OCI-LY1 (cell line): ENCODE measurements at regions not wholly inside any gene's neighbourhood (a gene's known extent, or its start where the extent isn't known, plus 50 kb on each side); places are given as distances from the start of the nearest gene placed in this dataset.

Source experiments
- H2AFZ ChIP-seq: fragments of 200-600 bp; sonication (generic), shearing (Covaris generic); 2 replicates; pipeline ENCODE4 v1.6.0; 2014; ENCODE audit warnings: antibody characterized with exemption, mild to moderate bottlenecking, low read length
- H3F3A ChIP-seq: fragments of 200-600 bp; sonication (generic), shearing (Covaris generic); 2 replicates; pipeline ENCODE4 v1.6.0; 2014; ENCODE audit warnings: mild to moderate bottlenecking, antibody characterized with exemption, low read length, moderate library complexity; ENCODE audit not compliant: insufficient read depth
- H3K27ac ChIP-seq: fragments of 200-600 bp; sonication (generic); 2 replicates; pipeline ENCODE4 v1.5.1; 2014; ENCODE audit warnings: low read length, mixed run types, mild to moderate bottlenecking, low read depth; ENCODE audit not compliant: poor library complexity, severe bottlenecking
- H3K27me3 ChIP-seq: fragments of 200-600 bp; sonication (generic); 2 replicates; pipeline ENCODE4 v1.6.0; 2014; ENCODE audit warnings: antibody characterized with exemption, mild to moderate bottlenecking, low read length, moderate library complexity; ENCODE audit not compliant: insufficient read depth
- H3K36me3 ChIP-seq: fragments of 200-600 bp; sonication (generic); 2 replicates; pipeline ENCODE4 v1.6.1; 2014; ENCODE audit warnings: mild to moderate bottlenecking, antibody characterized with exemption, low read length, moderate library complexity, mixed read lengths; ENCODE audit not compliant: insufficient read depth
- H3K4me1 ChIP-seq: fragments of 200-600 bp; sonication (generic); 2 replicates; pipeline ENCODE4 v1.5.1; 2014; ENCODE audit warnings: mild to moderate bottlenecking, low read length, moderate library complexity; ENCODE audit not compliant: insufficient read depth, severe bottlenecking
- H3K4me2 ChIP-seq: fragments of 200-600 bp; sonication (generic), shearing (Covaris generic); 2 replicates; pipeline ENCODE4 v1.6.1; 2014; ENCODE audit warnings: low read length
- H3K4me3 ChIP-seq: fragments of 200-600 bp; sonication (generic); 2 replicates; pipeline ENCODE4 v1.5.1; 2014; ENCODE audit warnings: low read length, low read depth, mild to moderate bottlenecking, mixed read lengths; ENCODE audit not compliant: poor library complexity, severe bottlenecking
- H3K79me2 ChIP-seq: fragments of 200-600 bp; shearing (Covaris generic); 2 replicates; pipeline ENCODE4 v1.6.1; 2016; ENCODE audit warnings: mixed run types, low read length, mixed read lengths; ENCODE audit not compliant: insufficient read depth
- H3K9ac ChIP-seq: fragments of 200-600 bp; sonication (generic), shearing (Covaris generic); 2 replicates; pipeline ENCODE4 v1.6.1; 2014; ENCODE audit warnings: mild to moderate bottlenecking, low read length, mixed read lengths
- H3K9me2 ChIP-seq: fragments of 200-600 bp; sonication (generic), shearing (Covaris generic); 2 replicates; pipeline ENCODE4 v1.6.1; 2014; ENCODE audit warnings: low read depth, mild to moderate bottlenecking, low read length, mixed read lengths
- H3K9me3 ChIP-seq: fragments of 200-600 bp; shearing (Covaris generic); 2 replicates; pipeline ENCODE4 v1.6.1; 2014; ENCODE audit warnings: low read length, mixed read lengths
- H4K20me1 ChIP-seq: fragments of 200-600 bp; sonication (generic), shearing (Covaris generic); 2 replicates; pipeline ENCODE4 v1.6.0; 2016; ENCODE audit warnings: mild to moderate bottlenecking, low read length; ENCODE audit not compliant: insufficient read depth
- EZH2 ChIP-seq: fragments of 200-600 bp; sonication (generic), shearing (Covaris generic); IDR thresholded peaks from 2 replicates; pipeline ENCODE4 v1.8.0; 2017; ENCODE audit warnings: borderline replicate concordance, mixed run types, mild to moderate bottlenecking, antibody characterized with exemption, low read length, moderate library complexity, mixed read lengths
- TF ChIP-seq, protein P1 (sequence below): fragments of 200-600 bp; sonication (generic), shearing (Covaris generic); IDR thresholded peaks from 2 replicates; pipeline ENCODE4 v1.5.1; 2017; ENCODE audit warnings: mild to moderate bottlenecking, antibody characterized with exemption, low read length, moderate library complexity, mixed read lengths

DNA sequence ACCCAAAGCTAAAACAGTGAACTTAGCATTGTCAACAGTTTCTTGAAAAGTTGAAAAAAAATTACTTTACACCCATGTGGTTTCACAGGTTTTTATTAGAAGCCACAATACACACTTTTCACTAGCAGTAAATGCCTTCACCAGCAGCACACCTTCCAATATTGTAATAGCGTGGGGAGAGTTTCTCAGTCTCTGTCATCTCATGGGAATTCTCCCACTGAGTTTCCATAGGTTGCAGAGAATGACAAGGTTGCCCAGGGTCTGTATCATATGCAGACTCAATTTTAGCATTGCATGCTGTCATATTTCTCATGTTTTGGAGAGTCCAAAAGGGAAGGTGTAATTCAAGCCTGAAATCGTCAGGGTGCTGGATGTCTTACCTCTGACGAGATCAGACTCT is 486.1 kb upstream of the TENM3 start:
- TF ChIP-seq, protein P1, sequence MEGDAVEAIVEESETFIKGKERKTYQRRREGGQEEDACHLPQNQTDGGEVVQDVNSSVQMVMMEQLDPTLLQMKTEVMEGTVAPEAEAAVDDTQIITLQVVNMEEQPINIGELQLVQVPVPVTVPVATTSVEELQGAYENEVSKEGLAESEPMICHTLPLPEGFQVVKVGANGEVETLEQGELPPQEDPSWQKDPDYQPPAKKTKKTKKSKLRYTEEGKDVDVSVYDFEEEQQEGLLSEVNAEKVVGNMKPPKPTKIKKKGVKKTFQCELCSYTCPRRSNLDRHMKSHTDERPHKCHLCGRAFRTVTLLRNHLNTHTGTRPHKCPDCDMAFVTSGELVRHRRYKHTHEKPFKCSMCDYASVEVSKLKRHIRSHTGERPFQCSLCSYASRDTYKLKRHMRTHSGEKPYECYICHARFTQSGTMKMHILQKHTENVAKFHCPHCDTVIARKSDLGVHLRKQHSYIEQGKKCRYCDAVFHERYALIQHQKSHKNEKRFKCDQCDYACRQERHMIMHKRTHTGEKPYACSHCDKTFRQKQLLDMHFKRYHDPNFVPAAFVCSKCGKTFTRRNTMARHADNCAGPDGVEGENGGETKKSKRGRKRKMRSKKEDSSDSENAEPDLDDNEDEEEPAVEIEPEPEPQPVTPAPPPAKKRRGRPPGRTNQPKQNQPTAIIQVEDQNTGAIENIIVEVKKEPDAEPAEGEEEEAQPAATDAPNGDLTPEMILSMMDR = no peak
- no peak for TF ChIP-seq EZH2
- Histone ChIP-seq H3K9me3 (no peaks in the 10 kb centered on the region), H3K9ac (no peak overlapping the region), H2AFZ (no peak overlapping the region), H3F3A (no peaks in the 10 kb centered on the region), H4K20me1 (no peaks in the 10 kb centered on the region), H3K27me3 (no peaks in the 10 kb centered on the region), H3K9me2 (no peaks in the 10 kb centered on the region), H3K4me3 (no peak overlapping the region), H3K36me3 (no peaks in the 10 kb centered on the region), H3K27ac (no peak overlapping the region), H3K4me1 (no peaks in the 10 kb centered on the region), H3K79me2 (no peaks in the 10 kb centered on the region), H3K4me2 (no peak overlapping the region)

DNA sequence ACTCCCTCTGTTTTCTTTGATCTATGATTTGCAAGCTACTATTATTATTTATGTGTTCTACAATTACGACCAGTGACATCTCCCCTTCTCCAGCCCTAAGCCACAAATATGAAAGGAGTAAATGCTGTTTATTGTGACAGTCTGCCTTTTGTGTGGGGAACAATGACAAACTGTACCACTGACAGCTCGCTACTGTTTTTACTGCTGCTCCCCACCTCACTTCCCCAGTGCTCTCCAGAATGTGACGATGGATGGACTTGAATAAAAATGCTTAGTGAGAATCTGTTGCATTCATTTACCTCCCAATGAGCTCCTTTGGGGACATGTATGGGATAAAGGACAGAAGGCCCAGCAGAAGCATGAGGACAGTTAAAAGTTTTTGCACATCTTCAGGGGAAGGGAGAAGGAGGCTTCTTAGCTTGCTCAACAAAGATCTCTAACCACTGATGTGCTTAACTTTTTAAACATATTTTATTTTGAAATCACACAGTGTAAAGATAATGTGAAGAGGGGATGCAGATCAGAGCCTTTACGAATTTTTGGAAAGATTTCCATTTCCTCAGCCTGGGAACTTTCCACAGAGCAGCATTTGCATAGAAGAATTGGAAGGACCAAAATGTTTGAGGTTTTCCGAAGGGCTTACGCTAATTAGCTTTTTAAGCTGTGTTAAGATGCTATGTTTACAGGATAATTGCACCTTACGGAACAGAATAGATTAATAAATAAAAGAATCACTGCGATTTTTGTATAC is 485.1 kb upstream of the TENM3 start:
- TF ChIP-seq, protein P1 = no peak
- H3K9ac ChIP-seq = no peak overlapping the region
- H3F3A ChIP-seq = no peaks in the 10 kb centered on the region
- H4K20me1 ChIP-seq = no peaks in the 10 kb centered on the region
- no peak overlapping the region for H3K4me3 ChIP-seq
- H3K4me1 ChIP-seq = no peaks in the 10 kb centered on the region
- no peaks in the 10 kb centered on the region for H3K36me3 ChIP-seq
- no peaks in the 10 kb centered on the region for H3K9me2 ChIP-seq
- H3K79me2 ChIP-seq = no peaks in the 10 kb centered on the region
- no peaks in the 10 kb centered on the region for H3K27me3 ChIP-seq
- H3K4me2 ChIP-seq = no peak overlapping the region
- no peak overlapping the region for H3K27ac ChIP-seq
- H2AFZ ChIP-seq = no peak overlapping the region
- no peaks in the 10 kb centered on the region for H3K9me3 ChIP-seq

DNA sequence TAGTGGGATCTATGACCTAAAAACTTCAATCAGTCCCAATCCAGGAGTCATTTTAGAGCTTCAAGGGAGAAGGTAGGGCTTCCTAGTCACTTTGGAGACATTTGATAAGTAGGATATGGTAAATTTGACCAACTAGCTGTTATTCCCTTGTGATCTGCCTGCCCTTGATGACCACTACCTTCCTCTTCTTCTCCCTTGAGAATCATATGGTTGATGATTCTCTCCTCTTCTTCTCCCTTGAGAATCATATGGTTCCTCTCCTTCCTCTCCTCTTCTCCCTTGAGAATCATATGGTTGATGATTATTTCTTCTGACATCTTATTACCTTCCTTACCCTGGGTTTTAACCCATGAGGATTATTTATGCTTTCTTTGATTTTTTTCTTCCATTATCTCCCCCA is 482.6 kb upstream of the TENM3 start:
- TF ChIP-seq, protein P1 = no peak
- TF ChIP-seq EZH2 = no peak
- Histone ChIP-seq H3K9ac (no peak overlapping the region), H3K9me3 (no peaks in the 10 kb centered on the region), H3K36me3 (no peaks in the 10 kb centered on the region), H2AFZ (no peak overlapping the region), H3K4me3 (no peak overlapping the region), H3K79me2 (no peaks in the 10 kb centered on the region), H4K20me1 (no peaks in the 10 kb centered on the region), H3K9me2 (no peaks in the 10 kb centered on the region), H3K4me2 (no peak overlapping the region), H3K4me1 (no peaks in the 10 kb centered on the region), H3K27me3 (no peaks in the 10 kb centered on the region), H3K27ac (no peak overlapping the region), H3F3A (no peaks in the 10 kb centered on the region)
